K562 (cell line): ENCODE measurements at regions not wholly inside any gene's neighbourhood (a gene's known extent, or its start where the extent isn't known, plus 50 kb on each side); places are given as distances from the start of the nearest gene placed in this dataset.
"Not testable (repeated sequence)": the region's sequence is repeated elsewhere in the genome, so short reads cannot be mapped to it uniquely, and the experiment has no call there.

Experiments used
- ATAC-seq: fragments of 200-7000 bp; cut with Tn5 transposase; 3 replicates; pipeline ENCODE4 v1.9.1; 2020; ENCODE audit warnings: moderate library complexity
- BruUV-seq: library from RNA; stranded (reverse); fragments of 400-500 nt; replicated peaks from 2 replicates; lab custom pipeline; 2021; lab: Mats Ljungman, UMichigan
- CTCF ChIA-PET: fragments of 300-600 bp; formaldehyde crosslinking; extraction: SDS; loops from one replicate; lab custom pipeline; 2021; ENCODE audit warnings: low intra/inter-chr PET ratio; lab: Yijun Ruan, JAX
- POLR2A ChIA-PET: fragments of 300-600, 350-650 bp; sonication (Branson Sonifier 250); formaldehyde crosslinking; extraction: SDS; loops from one replicate; lab custom pipeline; 2021; ENCODE audit warnings: antibody characterized with exemption, inconsistent platforms; lab: Yijun Ruan, JAX
- DNase-seq, 4 experiments: peaks; one replicate each; pipeline versions ENCODE4 v3.0.0 to v3.0.0-alpha.2; 2011 to 2018; ENCODE audit warnings: low spot score in 3 of 4, mixed read lengths in 3 of 4; ENCODE audit errors: extremely low read depth in 1 of 4
- FAIRE-seq: peaks from 2 replicates; lab custom pipeline; 2011; peaks lifted over from hg19 to GRCh38; lab: Jason Lieb, UNC
- H2AFZ ChIP-seq: 2 replicates; pipeline ENCODE4 v1.6.0; 2011; ENCODE audit warnings: low read depth, low read length, control low read depth, inconsistent platforms
- H3K27ac ChIP-seq: fragments of 200-600 bp; 3 replicates; pipeline ENCODE4 v1.8.0; 2011; ENCODE audit warnings: low read depth, mild to moderate bottlenecking, control low read depth, inconsistent platforms, low read length, moderate library complexity, mixed read lengths; ENCODE audit errors: extremely low read depth
- H3K27me3 ChIP-seq, 2 experiments: fragments of 300-600 bp in 1 of 2; 2 replicates in 1 of 2; 3 replicates in 1 of 2; pipeline versions ENCODE4 v1.6.0 to v1.8.0; 2011; ENCODE audit warnings: inconsistent platforms in 2 of 2, low read length in 2 of 2, mild to moderate bottlenecking in 1 of 2, mixed read lengths in 1 of 2, moderate library complexity in 1 of 2; ENCODE audit not compliant: control insufficient read depth in 2 of 2, insufficient read depth in 2 of 2
- H3K36me3 ChIP-seq: fragments of 300-600 bp; 3 replicates; pipeline ENCODE4 v1.8.0; 2011; ENCODE audit warnings: mild to moderate bottlenecking, low read length, inconsistent platforms; ENCODE audit not compliant: control insufficient read depth, insufficient read depth
- H3K4me1 ChIP-seq, 2 experiments: fragments of 200-600 bp in 1 of 2; replicated peaks in 1 of 2; 2 replicates in 1 of 2; 3 replicates in 1 of 2; pipeline versions ENCODE4 v1.5.1 to v1.8.0; 2011; ENCODE audit warnings: inconsistent platforms in 2 of 2, low read length in 2 of 2, mild to moderate bottlenecking in 1 of 2, mixed read lengths in 1 of 2, moderate library complexity in 1 of 2; ENCODE audit not compliant: control insufficient read depth in 2 of 2, insufficient read depth in 2 of 2
- H3K4me2 ChIP-seq: 2 replicates; pipeline ENCODE4 v1.6.1; 2011; ENCODE audit warnings: low read length, control low read depth, inconsistent platforms, mixed read lengths; ENCODE audit not compliant: insufficient read depth
- H3K4me3 ChIP-seq: fragments of 200-600 bp; sonication (generic), shearing (Covaris generic); 2 replicates; pipeline ENCODE4 v1.5.1; 2016; ENCODE audit warnings: control low read depth, inconsistent platforms
- H3K79me2 ChIP-seq: fragments of 200-600 bp; 3 replicates; pipeline ENCODE4 v1.8.0; 2011; ENCODE audit warnings: low read length, inconsistent platforms; ENCODE audit not compliant: control insufficient read depth, insufficient read depth
- H3K9ac ChIP-seq, 2 experiments: 2 replicates each; pipeline versions ENCODE4 v1.6.0 to v1.6.1; 2011; ENCODE audit warnings: low read depth in 2 of 2, low read length in 2 of 2, control low read depth in 1 of 2, inconsistent platforms in 1 of 2, mild to moderate bottlenecking in 1 of 2, mixed read lengths in 1 of 2; ENCODE audit not compliant: insufficient read depth in 1 of 2
- H3K9me1 ChIP-seq: one replicate; pipeline ENCODE4 v1.6.0; 2011; ENCODE audit warnings: inconsistent platforms, mild to moderate bottlenecking, low read length, moderate library complexity; ENCODE audit not compliant: control insufficient read depth, insufficient read depth
- H3K9me3 ChIP-seq: replicated peaks from 2 replicates; pipeline ENCODE4 v1.5.1; 2011; ENCODE audit warnings: low read depth, low read length, inconsistent platforms; ENCODE audit not compliant: control insufficient read depth, insufficient read depth
- H4K20me1 ChIP-seq: replicated peaks from 2 replicates; pipeline ENCODE4 v1.6.1; 2011; ENCODE audit warnings: low read length, inconsistent platforms, mixed read lengths; ENCODE audit not compliant: control insufficient read depth, insufficient read depth
- ARID1B ChIP-seq: fragments of 450-650 bp; IDR thresholded peaks from 2 replicates; pipeline ENCODE4 v1.6.1; 2016; ENCODE audit warnings: antibody characterized with exemption, mild to moderate bottlenecking, inconsistent platforms
- ATF4 ChIP-seq: fragments of 450-650 bp; formaldehyde crosslinking; IDR thresholded peaks from 2 replicates; pipeline ENCODE4 v1.4.0; 2022; ENCODE audit warnings: mild to moderate bottlenecking, moderate library complexity
- ATF7 ChIP-seq: fragments of 450-650 bp; IDR thresholded peaks from 2 replicates; pipeline ENCODE4 v1.7.1; 2014; ENCODE audit warnings: mild to moderate bottlenecking, moderate library complexity
- EP300 ChIP-seq: IDR thresholded peaks from 2 replicates; pipeline ENCODE4 v1.6.1; 2012; ENCODE audit warnings: low read length, improper control_type of control experiment
- FOSL1 ChIP-seq: fragments of 200-800 bp; sonication (Bioruptor generic); conservative IDR thresholded peaks from 2 replicates; pipeline ENCODE4 v1.6.1; 2016; ENCODE audit warnings: missing genetic modification characterization, missing compliant biosample characterization
- FOXA3 ChIP-seq, 2 experiments: fragments of 450-650 bp in 1 of 2; sonication (generic) in 1 of 2; formaldehyde crosslinking; IDR thresholded peaks in 1 of 2; conservative IDR thresholded peaks in 1 of 2; 2 replicates each; pipeline versions ENCODE4 v1.4.0 to v1.8.0; 2020 to 2022; ENCODE audit warnings: mild to moderate bottlenecking in 2 of 2, missing genetic modification reagents in 1 of 2
- GATA2 ChIP-seq: sonication (generic); formaldehyde crosslinking; IDR thresholded peaks from 2 replicates; pipeline ENCODE4 v1.4.0; 2020; ENCODE audit warnings: mild to moderate bottlenecking, missing genetic modification reagents
- GATAD2B ChIP-seq: fragments of 450-650 bp; IDR thresholded peaks from 2 replicates; pipeline ENCODE4 v1.6.1; 2017; ENCODE audit warnings: mild to moderate bottlenecking, borderline replicate concordance
- HDAC1 ChIP-seq, 2 experiments: fragments of 450-650 bp; IDR thresholded peaks; 2 replicates each; pipeline ENCODE4 v1.6.1; 2016 to 2017; ENCODE audit warnings: inconsistent platforms in 1 of 2, mild to moderate bottlenecking in 1 of 2, moderate library complexity in 1 of 2
- HDAC2 ChIP-seq: fragments of 450-650 bp; IDR thresholded peaks from 2 replicates; pipeline ENCODE4 v1.6.1; 2016; ENCODE audit warnings: mild to moderate bottlenecking
- MECOM ChIP-seq: fragments of 250-450 bp; sonication (Bioruptor Pico); IDR thresholded peaks from 2 replicates; pipeline ENCODE4 v1.8.0; 2022; ENCODE audit warnings: inconsistent platforms
- NR2C1 ChIP-seq, 2 experiments: fragments of 450-650 bp; IDR thresholded peaks; 2 replicates each; pipeline ENCODE4 v1.6.1; 2017; ENCODE audit warnings: mild to moderate bottlenecking in 2 of 2, antibody characterized with exemption in 1 of 2, inconsistent platforms in 1 of 2, missing compliant biosample characterization in 1 of 2, missing genetic modification characterization in 1 of 2
- RAD21 ChIP-seq, 2 experiments: fragments of 250-450 bp in 1 of 2; fragments of 450-650 bp in 1 of 2; sonication (Bioruptor Pico) in 1 of 2; formaldehyde crosslinking in 1 of 2; IDR thresholded peaks in 1 of 2; conservative IDR thresholded peaks in 1 of 2; 2 replicates each; pipeline versions ENCODE4 v1.4.0 to v1.8.0; 2020 to 2022; ENCODE audit warnings: mild to moderate bottlenecking in 2 of 2, moderate library complexity in 1 of 2
- SMAD4 ChIP-seq: fragments of 250-450 bp; sonication (Bioruptor Pico); conservative IDR thresholded peaks from 2 replicates; pipeline ENCODE4 v1.8.0; 2021; ENCODE audit warnings: inconsistent platforms, mild to moderate bottlenecking, moderate library complexity
- SMARCA4 ChIP-seq: fragments of 450-650 bp; IDR thresholded peaks from 2 replicates; pipeline ENCODE4 v1.6.1; 2016
- SMARCC2 ChIP-seq: fragments of 450-650 bp; IDR thresholded peaks from 2 replicates; pipeline ENCODE4 v1.6.1; 2017; ENCODE audit warnings: antibody characterized with exemption, moderate library complexity, mild to moderate bottlenecking, low read depth
- STAT5A ChIP-seq: IDR thresholded peaks from 2 replicates; pipeline ENCODE4 v1.6.1; 2012; ENCODE audit warnings: low read length, inconsistent platforms, borderline replicate concordance
- ZBTB9 ChIP-seq: fragments of 450-650 bp; formaldehyde crosslinking; IDR thresholded peaks from 2 replicates; pipeline ENCODE4 v1.4.0; 2020; ENCODE audit warnings: mild to moderate bottlenecking, moderate library complexity
- WGBS: fragments of 100-300 bp; shearing (Covaris generic); methylation state at CpG from one replicate; pipeline ENCODE4 v1.1.6; 2016; ENCODE audit warnings: low coverage, mixed read lengths; ENCODE audit not compliant: insufficient coverage; ENCODE audit errors: missing lambda C conversion rate; 5-methylcytosine and 5-hydroxymethylcytosine counted together
- in situ Hi-C: fragments of 300-500 bp; cut with MboI; formaldehyde crosslinking; loops from 4 replicates; pipeline ENCODE4 v1.15.0; 2018; ENCODE audit warnings: inconsistent platforms, mixed read lengths
- intact Hi-C: fragments of 100-400 bp; cut with micrococcal nuclease; formaldehyde crosslinking; loops from 2 replicates; pipeline ENCODE4 v1.14.2; 2022

- H3K27ac ChIP-seq; POLR2A ChIA-PET; H3K9ac ChIP-seq; DNase-seq; ATAC-seq; H3K79me2 ChIP-seq; H3K9me1 ChIP-seq; H3K4me3 ChIP-seq; CTCF ChIA-PET; H3K9me3 ChIP-seq; H3K4me2 ChIP-seq; FAIRE-seq; H2AFZ ChIP-seq; H3K36me3 ChIP-seq; BruUV-seq; H3K27me3 ChIP-seq; H4K20me1 ChIP-seq; TF ChIP-seq NR2C1 (IDR thresholded peaks at IDR 0.05): not testable (repeated sequence)
- peaks cover 9 to 49% of the 10 kb centered on the region in 2 experiments for H3K4me1 ChIP-seq
- WGBS = 0% methylated on average over 1 of the region's 1 CpG
- intact Hi-C loops (loop anchor here (5.0 kb wide), 1 partner anchor 60 kb away; no protein-coding TSS in a partner anchor), in situ Hi-C loops (loop anchor here (5.0 kb wide), 1 partner anchor 60 kb away; no protein-coding TSS in a partner anchor)
- peak; percentile 92 for TF ChIP-seq SMARCC2
- TF ChIP-seq FOSL1 (tag) = peak; percentile 77
- TF ChIP-seq GATA2 (CRISPR knock-in tag) = 0 out of 2 replicates have a peak, but pooled peaks have one; percentile 62
- 0 out of 2 replicates have a peak, but pooled peaks have one; percentile 23 for TF ChIP-seq MECOM (CRISPR knock-in tag)
- TF ChIP-seq SMARCA4 = peak; percentile 95
- 0 out of 2 replicates have a peak, but pooled peaks have one; percentile 9 for TF ChIP-seq STAT5A
- peak; percentile 96 for TF ChIP-seq ARID1B
- TF ChIP-seq ZBTB9 (CRISPR knock-in tag) = peak; percentile 86
- 0 out of 2 replicates have a peak, but pooled peaks have one; percentile 15 for TF ChIP-seq NR2C1 (tag; IDR thresholded peaks at IDR 0.05)
- TF ChIP-seq RAD21 (CRISPR knock-in tag; conservative IDR thresholded peaks at IDR 0.05 in 1 of 2, IDR thresholded peaks at IDR 0.05 in 1 of 2) = peak in 1 of 2 experiments; percentile 16; a peak in 1 of 4 replicates
- peak; percentile 61; the same call in 1 of the 2 replicates for TF ChIP-seq ATF4 (CRISPR knock-in tag)
- TF ChIP-seq SMAD4 (CRISPR knock-in tag) = 0 out of 2 replicates have a peak, but pooled peaks have one; percentile 31
- TF ChIP-seq EP300 = peak; percentile 77
- peak; percentile 55; the same call in 1 of the 2 replicates for TF ChIP-seq HDAC2
- peak; percentile 63; the same call in 1 of the 2 replicates for TF ChIP-seq GATAD2B
- 0 out of 4 replicates have a peak, but pooled peaks of 1 of the 2 experiments have one; percentile 34 for TF ChIP-seq HDAC1 (IDR thresholded peaks at IDR 0.05)
- TF ChIP-seq FOXA3 (CRISPR knock-in tag; conservative IDR thresholded peaks at IDR 0.05 in 1 of 2, IDR thresholded peaks at IDR 0.05 in 1 of 2) = peak in 1 of 2 experiments; percentile 54; a peak in 1 of 4 replicates
- peak; percentile 48 for TF ChIP-seq ATF7
Measured at GRCh38 chr3:143181977-143182376, 62.4 kb downstream of the CHST2 start.
